ENCODE measurements at regions not wholly inside any gene's neighbourhood (a gene's known extent, or its start where the extent isn't known, plus 50 kb on each side); places are given as distances from the start of the nearest gene placed in this dataset.

DNA sequence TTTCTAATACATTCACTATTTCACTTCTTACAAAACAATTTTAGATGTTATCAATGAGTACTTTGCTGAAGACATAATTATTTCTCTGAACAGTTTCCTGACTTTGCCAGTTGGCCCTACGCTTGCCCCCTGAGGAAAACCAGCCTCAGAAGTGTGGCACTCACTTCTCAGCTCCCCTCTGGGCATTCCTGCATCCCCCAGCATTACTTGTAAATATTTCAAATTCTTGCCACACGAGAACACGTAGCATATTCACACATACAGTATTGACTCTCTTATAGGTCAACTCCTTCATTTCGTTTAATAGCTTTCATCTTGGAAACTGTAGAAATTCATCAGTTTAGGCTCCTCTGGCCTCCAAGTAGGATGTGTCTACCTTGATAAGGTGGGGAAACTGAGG, 65.2 kb downstream of the OTX2 start:
- no peaks in the 10 kb centered on the region for H3K4me1 ChIP-seq (ENCODE audit: insufficient read depth, low read length)
- no peaks in the 10 kb centered on the region for H3K9me2 ChIP-seq (replicated peaks; ENCODE audit: low read length)
- H3K36me3 ChIP-seq (ENCODE audit: low read depth, low read length): no peaks in the 10 kb centered on the region
- intact Hi-C loops (cut with micrococcal nuclease): no loop called here
- H3K9me3 ChIP-seq (ENCODE audit: low read length): no peaks in the 10 kb centered on the region
- H3K79me2 ChIP-seq (ENCODE audit: low read length): no peaks in the 10 kb centered on the region
- H3F3A ChIP-seq (ENCODE audit: low read length, unreplicated experiment): no peaks in the 10 kb centered on the region
- H3K27me3 ChIP-seq (ENCODE audit: low read length): peaks cover 92% of the 10 kb centered on the region
- H2AFZ ChIP-seq (ENCODE audit: low read length): no peak overlapping the region
- no peaks in the 10 kb centered on the region for H4K20me1 ChIP-seq (ENCODE audit: low read length)
- ATAC-seq (no peak), DNase-seq (no peak)
- no peak overlapping the region for H3K4me3 ChIP-seq (ENCODE audit: low read length)
- H3K27ac ChIP-seq (ENCODE audit: low read length): no peak overlapping the region
- H3K9ac ChIP-seq (ENCODE audit: low read length): no peak overlapping the region
- ChIA-PET CTCF (no interaction called here), POLR2A (ENCODE audit: unreplicated experiment) (no interaction called here)
- H3K4me2 ChIP-seq (ENCODE audit: low read length): no peak overlapping the region
- TF ChIP-seq CTCF (conservative IDR thresholded peaks at IDR 0.05; ENCODE audit: low read depth, low read length) (no peak), EZH2 (IDR thresholded peaks at IDR 0.05; ENCODE audit: low read length, unreplicated experiment) (no peak), EZH2phosphoT487 (IDR thresholded peaks at IDR 0.05; ENCODE audit: borderline replicate concordance, low read length) (no peak)
- BruUV-seq (replicated peaks): no TSS peak

DNA sequence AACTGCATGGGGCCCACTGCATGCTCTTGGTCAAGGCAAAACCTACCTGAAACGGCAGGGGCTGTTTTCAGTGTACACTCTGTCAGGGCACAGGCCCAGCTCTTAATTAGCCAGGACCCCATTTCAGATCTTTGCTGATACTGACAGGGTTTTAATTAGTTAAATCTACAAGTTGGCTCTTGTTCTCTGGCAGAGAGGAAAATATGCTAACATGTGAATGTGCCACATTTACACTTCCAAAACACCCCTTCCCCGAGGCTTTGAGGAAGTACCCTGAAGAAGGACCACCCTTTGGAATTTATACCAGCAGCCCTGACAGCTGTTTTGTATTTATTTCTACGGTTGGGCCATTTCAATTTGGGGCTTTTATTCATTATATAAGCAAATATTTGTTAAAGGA, 66.3 kb downstream of the OTX2 start:
- Histone ChIP-seq H4K20me1 (ENCODE audit: low read length) (no peaks in the 10 kb centered on the region), H3K4me3 (ENCODE audit: low read length) (no peak overlapping the region), H3K4me1 (ENCODE audit: insufficient read depth, low read length) (no peaks in the 10 kb centered on the region), H3K36me3 (ENCODE audit: low read depth, low read length) (no peaks in the 10 kb centered on the region), H3K4me2 (ENCODE audit: low read length) (no peak overlapping the region), H2AFZ (ENCODE audit: low read length) (no peak overlapping the region), H3K79me2 (ENCODE audit: low read length) (no peaks in the 10 kb centered on the region), H3K9me2 (replicated peaks; ENCODE audit: low read length) (no peaks in the 10 kb centered on the region), H3K27ac (ENCODE audit: low read length) (no peak overlapping the region), H3F3A (ENCODE audit: low read length, unreplicated experiment) (no peaks in the 10 kb centered on the region), H3K9ac (ENCODE audit: low read length) (no peak overlapping the region), H3K9me3 (ENCODE audit: low read length) (no peaks in the 10 kb centered on the region), H3K27me3 (ENCODE audit: low read length) (peaks cover 87% of the 10 kb centered on the region)
- no TSS peak for BruUV-seq (replicated peaks)
- DNase-seq: no peak
- no peak for TF ChIP-seq EZH2phosphoT487 (IDR thresholded peaks at IDR 0.05; ENCODE audit: borderline replicate concordance, low read length)
- TF ChIP-seq EZH2 (IDR thresholded peaks at IDR 0.05; ENCODE audit: low read length, unreplicated experiment): no peak
- no peak for TF ChIP-seq CTCF (conservative IDR thresholded peaks at IDR 0.05; ENCODE audit: low read depth, low read length)
- ChIA-PET POLR2A (ENCODE audit: unreplicated experiment) (interaction anchor here (0.6 kb wide), 1 partner anchor 894 kb away, joined by 4 read pairs; no protein-coding TSS in a partner anchor), CTCF (no interaction called here)
- intact Hi-C loops (cut with micrococcal nuclease): no loop called here
- ATAC-seq: no peak

DNA sequence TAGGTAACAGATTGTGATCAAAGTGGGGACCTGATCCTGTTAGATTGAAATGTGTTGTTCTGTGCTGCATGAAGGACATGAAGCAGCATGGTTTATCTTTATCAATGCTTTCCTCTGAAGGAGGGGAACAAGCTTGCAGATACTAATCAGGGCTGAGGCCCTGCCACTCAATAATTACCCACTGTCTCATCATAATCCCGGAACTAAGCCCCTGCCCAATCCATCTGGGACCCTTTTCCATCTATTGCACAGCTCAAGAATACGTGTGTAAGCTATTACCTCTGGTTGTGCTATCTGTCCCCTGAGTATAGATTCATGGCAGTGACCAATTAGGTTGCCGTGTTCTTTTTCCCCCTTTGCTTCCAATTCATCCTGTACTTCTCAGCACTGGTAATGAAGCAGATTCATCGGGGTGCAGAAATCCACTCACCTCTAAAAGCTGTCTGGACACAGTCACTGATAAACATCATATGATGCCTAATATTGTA, 67.8 kb downstream of the OTX2 start:
- intact Hi-C loops (cut with micrococcal nuclease): no loop called here
- no peak overlapping the region for H2AFZ ChIP-seq (ENCODE audit: low read length)
- POLR2A ChIA-PET (ENCODE audit: unreplicated experiment): no interaction called here

More for the DNA sequence above, 67.8 kb downstream of the OTX2 start:
- no peak for DNase-seq
- H3K27ac ChIP-seq (ENCODE audit: low read length): no peak overlapping the region
- no peaks in the 10 kb centered on the region for H3K9me2 ChIP-seq (replicated peaks; ENCODE audit: low read length)
- no peak overlapping the region for H3K9ac ChIP-seq (ENCODE audit: low read length)
- BruUV-seq (replicated peaks): no TSS peak
- H3K9me3 ChIP-seq (ENCODE audit: low read length): no peaks in the 10 kb centered on the region
- H3K4me1 ChIP-seq (ENCODE audit: insufficient read depth, low read length): no peaks in the 10 kb centered on the region
- no peaks in the 10 kb centered on the region for H3K79me2 ChIP-seq (ENCODE audit: low read length)
- CTCF ChIA-PET: no interaction called here
- no peaks in the 10 kb centered on the region for H3F3A ChIP-seq (ENCODE audit: low read length, unreplicated experiment)
- TF ChIP-seq CTCF (conservative IDR thresholded peaks at IDR 0.05; ENCODE audit: low read depth, low read length) (no peak), EZH2 (IDR thresholded peaks at IDR 0.05; ENCODE audit: low read length, unreplicated experiment) (no peak), EZH2phosphoT487 (IDR thresholded peaks at IDR 0.05; ENCODE audit: borderline replicate concordance, low read length) (no peak)
- no peaks in the 10 kb centered on the region for H3K36me3 ChIP-seq (ENCODE audit: low read depth, low read length)
- peaks cover 84% of the 10 kb centered on the region for H3K27me3 ChIP-seq (ENCODE audit: low read length)
- no peak overlapping the region for H3K4me3 ChIP-seq (ENCODE audit: low read length)
- no peak for ATAC-seq
- H3K4me2 ChIP-seq (ENCODE audit: low read length): no peak overlapping the region
- H4K20me1 ChIP-seq (ENCODE audit: low read length): no peaks in the 10 kb centered on the region

All from PC-3 (cell line).